ENCODE measurements at regions not wholly inside any gene's neighbourhood (a gene's known extent, or its start where the extent isn't known, plus 50 kb on each side); places are given as distances from the start of the nearest gene placed in this dataset.

DNA sequence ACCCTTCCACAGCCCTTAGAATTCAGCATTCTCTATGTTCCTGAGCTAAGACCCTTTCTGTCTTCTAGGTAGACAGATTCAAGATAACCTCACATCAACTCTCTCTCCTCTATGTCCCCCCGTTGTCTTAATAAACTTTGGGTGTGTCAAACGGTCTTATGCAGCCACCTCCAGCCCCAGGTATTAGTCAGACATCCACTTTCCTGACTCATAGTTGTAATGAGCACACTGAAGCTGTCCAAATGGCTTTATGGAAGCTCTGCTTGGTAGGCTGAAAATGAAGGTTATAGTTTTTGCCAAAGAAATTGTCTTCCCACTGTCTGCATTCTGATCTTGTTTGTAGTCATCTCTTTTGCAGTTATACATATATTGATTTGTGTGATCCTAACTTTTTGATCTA lies 482.0 kb downstream of the RMST start:
- peaks cover 5% of the 10 kb centered on the region for H3K36me3 Mint-ChIP-seq (ENCODE audit: unreplicated experiment)
- TF ChIP-seq, protein P1, sequence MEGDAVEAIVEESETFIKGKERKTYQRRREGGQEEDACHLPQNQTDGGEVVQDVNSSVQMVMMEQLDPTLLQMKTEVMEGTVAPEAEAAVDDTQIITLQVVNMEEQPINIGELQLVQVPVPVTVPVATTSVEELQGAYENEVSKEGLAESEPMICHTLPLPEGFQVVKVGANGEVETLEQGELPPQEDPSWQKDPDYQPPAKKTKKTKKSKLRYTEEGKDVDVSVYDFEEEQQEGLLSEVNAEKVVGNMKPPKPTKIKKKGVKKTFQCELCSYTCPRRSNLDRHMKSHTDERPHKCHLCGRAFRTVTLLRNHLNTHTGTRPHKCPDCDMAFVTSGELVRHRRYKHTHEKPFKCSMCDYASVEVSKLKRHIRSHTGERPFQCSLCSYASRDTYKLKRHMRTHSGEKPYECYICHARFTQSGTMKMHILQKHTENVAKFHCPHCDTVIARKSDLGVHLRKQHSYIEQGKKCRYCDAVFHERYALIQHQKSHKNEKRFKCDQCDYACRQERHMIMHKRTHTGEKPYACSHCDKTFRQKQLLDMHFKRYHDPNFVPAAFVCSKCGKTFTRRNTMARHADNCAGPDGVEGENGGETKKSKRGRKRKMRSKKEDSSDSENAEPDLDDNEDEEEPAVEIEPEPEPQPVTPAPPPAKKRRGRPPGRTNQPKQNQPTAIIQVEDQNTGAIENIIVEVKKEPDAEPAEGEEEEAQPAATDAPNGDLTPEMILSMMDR (IDR thresholded peaks at IDR 0.05; ENCODE audit: partially characterized antibody, unreplicated experiment), result no peak
- H3K4me3 Mint-ChIP-seq (ENCODE audit: unreplicated experiment), result no peak overlapping the region
- no peaks in the 10 kb centered on the region for H3K4me1 Mint-ChIP-seq (ENCODE audit: low read depth, unreplicated experiment)
- DNase-seq, result no peak
- no peaks in the 10 kb centered on the region for H3K27me3 Mint-ChIP-seq (ENCODE audit: unreplicated experiment)
- no peak overlapping the region for H3K27ac Mint-ChIP-seq (ENCODE audit: unreplicated experiment)
- H3K9me3 Mint-ChIP-seq (ENCODE audit: unreplicated experiment), result no peaks in the 10 kb centered on the region

- no peak overlapping the region for H3K27ac Mint-ChIP-seq (ENCODE audit: unreplicated experiment)
- peaks cover 5% of the 10 kb centered on the region for H3K36me3 Mint-ChIP-seq (ENCODE audit: unreplicated experiment)
- TF ChIP-seq, protein P1 (IDR thresholded peaks at IDR 0.05; ENCODE audit: partially characterized antibody, unreplicated experiment), result no peak
- H3K4me1 Mint-ChIP-seq (ENCODE audit: low read depth, unreplicated experiment), result no peaks in the 10 kb centered on the region
- no peaks in the 10 kb centered on the region for H3K9me3 Mint-ChIP-seq (ENCODE audit: unreplicated experiment)
- peaks cover 2% of the 10 kb centered on the region for H3K27me3 Mint-ChIP-seq (ENCODE audit: unreplicated experiment)
- H3K4me3 Mint-ChIP-seq (ENCODE audit: unreplicated experiment), result no peak overlapping the region
- no peak for DNase-seq
Measured at GRCh38 chr12:97946701-97947100, 484.1 kb downstream of the RMST start.

DNA sequence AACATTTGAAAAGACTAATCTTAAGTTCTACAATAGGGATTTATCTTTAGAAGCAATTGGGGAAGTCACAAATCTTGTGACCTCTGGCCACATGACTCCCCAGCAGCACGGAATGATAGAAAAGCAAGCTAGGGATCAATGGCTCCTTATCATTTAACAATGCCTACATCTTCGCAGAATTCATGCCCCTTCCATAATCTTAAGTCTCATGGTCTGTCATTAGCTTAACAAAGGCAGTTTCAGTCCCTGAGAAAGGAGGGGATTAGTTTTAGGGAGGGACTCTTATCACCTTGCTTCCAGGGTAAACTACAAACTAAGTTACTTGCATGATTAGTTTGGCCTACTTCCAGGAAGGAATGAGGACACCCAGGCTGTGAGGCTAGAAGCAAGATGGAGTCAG lies 486.0 kb downstream of the RMST start:
- H3K27me3 Mint-ChIP-seq (ENCODE audit: unreplicated experiment), result peaks cover 2% of the 10 kb centered on the region
- H3K27ac Mint-ChIP-seq (ENCODE audit: unreplicated experiment), result no peak overlapping the region
- no peak overlapping the region for H3K4me3 Mint-ChIP-seq (ENCODE audit: unreplicated experiment)
- TF ChIP-seq, protein P1 (IDR thresholded peaks at IDR 0.05; ENCODE audit: partially characterized antibody, unreplicated experiment), result no peak
- no peaks in the 10 kb centered on the region for H3K9me3 Mint-ChIP-seq (ENCODE audit: unreplicated experiment)
- no peak for DNase-seq
- peaks cover 5% of the 10 kb centered on the region for H3K36me3 Mint-ChIP-seq (ENCODE audit: unreplicated experiment)
- no peaks in the 10 kb centered on the region for H3K4me1 Mint-ChIP-seq (ENCODE audit: low read depth, unreplicated experiment)

GRCh38 chr12:97951239-97951638 lies 488.6 kb downstream of the RMST start:
- TF ChIP-seq, protein P1 (IDR thresholded peaks at IDR 0.05; ENCODE audit: partially characterized antibody, unreplicated experiment), result no peak
- Mint-ChIP-seq H3K9me3 (ENCODE audit: unreplicated experiment) (no peaks in the 10 kb centered on the region), H3K27ac (ENCODE audit: unreplicated experiment) (no peak overlapping the region), H3K4me3 (ENCODE audit: unreplicated experiment) (no peak overlapping the region), H3K27me3 (ENCODE audit: unreplicated experiment) (peaks cover 2% of the 10 kb centered on the region), H3K36me3 (ENCODE audit: unreplicated experiment) (peaks cover 5% of the 10 kb centered on the region), H3K4me1 (ENCODE audit: low read depth, unreplicated experiment) (no peaks in the 10 kb centered on the region)
- no peak for DNase-seq

- Mint-ChIP-seq H3K9me3 (ENCODE audit: unreplicated experiment) (no peaks in the 10 kb centered on the region), H3K36me3 (ENCODE audit: unreplicated experiment) (peaks cover 5% of the 10 kb centered on the region), H3K4me1 (ENCODE audit: low read depth, unreplicated experiment) (no peaks in the 10 kb centered on the region), H3K27me3 (ENCODE audit: unreplicated experiment) (peaks cover 2% of the 10 kb centered on the region), H3K4me3 (ENCODE audit: unreplicated experiment) (no peak overlapping the region), H3K27ac (ENCODE audit: unreplicated experiment) (no peak overlapping the region)
- DNase-seq, result no peak
- TF ChIP-seq, protein P1 (IDR thresholded peaks at IDR 0.05; ENCODE audit: partially characterized antibody, unreplicated experiment), result no peak
Measured at GRCh38 chr12:97951717-97952116, 489.1 kb downstream of the RMST start.

Measured in glutamatergic neuron (in vitro differentiated cells).